Kidney (tissue), 13 donors: ENCODE measurements at regions not wholly inside any gene's neighbourhood (a gene's known extent, or its start where the extent isn't known, plus 50 kb on each side); places are given as distances from the start of the nearest gene placed in this dataset.

Source experiments
- DNase-seq, 5 donors: peaks; one replicate each; pipeline ENCODE4 v3.0.0-alpha.2; 2013 to 2020
- FAIRE-seq: peaks from 2 replicates; lab custom pipeline; 2012; peaks lifted over from hg19 to GRCh38; lab: Jason Lieb, UNC
- H3K27ac ChIP-seq, 2 donors: one replicate each; pipeline ENCODE4 v1.7.0; 2013; ENCODE audit warnings: low read depth in 2 of 2, low read length in 2 of 2, inconsistent platforms in 1 of 2
- H3K27me3 ChIP-seq: one replicate; pipeline ENCODE4 v1.7.1; 2013; ENCODE audit warnings: low read length, inconsistent platforms; ENCODE audit not compliant: control insufficient read depth, insufficient read depth
- H3K36me3 ChIP-seq, 3 donors: one replicate each; pipeline versions ENCODE4 v1.7.0 to v1.7.1; 2013; ENCODE audit warnings: low read length in 3 of 3, control low read depth in 1 of 3, inconsistent platforms in 1 of 3; ENCODE audit not compliant: insufficient read depth in 3 of 3, control insufficient read depth in 2 of 3
- H3K4me1 ChIP-seq, 3 donors: one replicate each; pipeline versions ENCODE4 v1.7.0 to v1.7.1; 2013; ENCODE audit warnings: low read length in 3 of 3, inconsistent platforms in 1 of 3, low read depth in 1 of 3; ENCODE audit not compliant: control insufficient read depth in 2 of 3, insufficient read depth in 2 of 3
- H3K4me3 ChIP-seq, 3 donors: one replicate each; pipeline versions ENCODE4 v1.7.0 to v1.8.1; 2013; ENCODE audit warnings: low read length in 3 of 3, control low read depth in 1 of 3, inconsistent platforms in 1 of 3
- H3K9ac ChIP-seq, 3 donors: one replicate each; pipeline versions ENCODE4 v1.7.0 to v1.7.1; 2013; ENCODE audit warnings: low read length in 3 of 3, control low read depth in 1 of 3, inconsistent platforms in 1 of 3
- H3K9me3 ChIP-seq, 3 donors: one replicate each; pipeline versions ENCODE4 v1.7.0 to v1.7.1; 2013; ENCODE audit warnings: low read length in 3 of 3, control low read depth in 1 of 3, inconsistent platforms in 1 of 3; ENCODE audit not compliant: control insufficient read depth in 2 of 3, insufficient read depth in 1 of 3
- intact Hi-C: fragments of 100-400 bp; cut with DNase I; formaldehyde crosslinking; loops from one replicate; pipeline ENCODE4 v1.11.1; 2022
- TF ChIP-seq, protein P1 (sequence below): IDR thresholded peaks from 3 replicates; pipeline ENCODE4 v1.5.1; 2012; ENCODE audit warnings: mild to moderate bottlenecking, moderate library complexity, borderline replicate concordance; ENCODE audit not compliant: insufficient read depth; ENCODE audit errors: extremely low read depth
- donor health status: control.
- donor health status: control.
- donor health status: control.
- donor health status: control.
- donor health status: control.
- donor health status: DM: yes; HTN: yes; CAD: no.
- donor health status: Normal renal cell carcinoma (clear cell type).

DNA sequence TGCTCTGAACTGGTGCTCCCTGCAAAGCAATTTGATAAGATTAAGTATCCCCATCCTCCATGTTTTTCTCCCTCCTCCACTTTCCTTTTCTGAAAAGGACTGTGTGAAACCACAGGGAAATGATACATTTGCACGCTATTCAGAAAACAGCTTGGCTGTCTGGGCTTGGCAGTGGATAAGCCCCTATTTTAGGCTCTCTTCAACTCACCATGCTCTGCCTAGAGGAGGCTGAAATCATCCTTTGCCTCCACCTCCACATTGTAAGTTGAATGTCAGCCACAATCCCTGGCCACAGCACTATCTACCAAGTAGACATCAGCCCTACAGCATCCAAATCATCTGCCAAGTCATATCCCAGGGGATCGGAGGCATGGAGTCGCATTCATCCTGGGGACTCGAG, 642.3 kb downstream of the RPS29 start:
- no peak for DNase-seq
- no peaks in the 10 kb centered on the region for H3K9me3 ChIP-seq
- intact Hi-C loops: no loop called here

DNA sequence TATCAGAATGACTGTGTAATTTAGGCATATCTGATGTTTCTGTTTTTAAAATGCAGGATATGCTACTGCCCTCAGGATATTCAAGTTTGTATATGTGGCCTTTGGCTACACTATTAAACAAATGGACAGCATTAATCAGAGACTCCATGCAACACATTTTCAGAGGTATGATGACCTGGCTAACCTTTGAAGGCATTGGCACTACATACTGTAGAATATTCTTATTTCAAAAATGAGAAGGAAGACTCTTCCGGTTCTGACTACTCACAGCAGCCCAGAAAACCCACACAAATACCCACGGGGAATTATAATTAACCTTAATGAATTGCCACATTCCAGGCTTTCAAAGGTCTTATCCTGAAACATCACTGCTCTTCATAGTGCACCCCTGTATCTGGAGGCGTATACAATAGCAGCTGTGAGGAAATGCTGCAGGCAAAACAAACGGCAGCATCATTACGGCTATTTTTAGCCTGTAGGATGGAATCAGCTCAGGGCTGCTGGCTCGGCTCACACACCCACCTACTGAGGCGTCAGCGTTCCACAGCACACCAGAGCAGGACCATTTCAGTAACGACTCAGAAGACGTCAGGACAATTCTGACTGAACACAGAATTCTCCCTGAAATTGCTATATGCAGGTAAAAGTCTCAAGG, 648.5 kb downstream of the RPS29 start:
- Histone ChIP-seq H3K4me1 (no peaks in the 10 kb centered on the region), H3K9me3 (no peaks in the 10 kb centered on the region), H3K4me3 (no peak overlapping the region), H3K27me3 (no peaks in the 10 kb centered on the region), H3K27ac (no peak overlapping the region), H3K36me3 (no peaks in the 10 kb centered on the region), H3K9ac (no peak overlapping the region)
- TF ChIP-seq, protein P1, sequence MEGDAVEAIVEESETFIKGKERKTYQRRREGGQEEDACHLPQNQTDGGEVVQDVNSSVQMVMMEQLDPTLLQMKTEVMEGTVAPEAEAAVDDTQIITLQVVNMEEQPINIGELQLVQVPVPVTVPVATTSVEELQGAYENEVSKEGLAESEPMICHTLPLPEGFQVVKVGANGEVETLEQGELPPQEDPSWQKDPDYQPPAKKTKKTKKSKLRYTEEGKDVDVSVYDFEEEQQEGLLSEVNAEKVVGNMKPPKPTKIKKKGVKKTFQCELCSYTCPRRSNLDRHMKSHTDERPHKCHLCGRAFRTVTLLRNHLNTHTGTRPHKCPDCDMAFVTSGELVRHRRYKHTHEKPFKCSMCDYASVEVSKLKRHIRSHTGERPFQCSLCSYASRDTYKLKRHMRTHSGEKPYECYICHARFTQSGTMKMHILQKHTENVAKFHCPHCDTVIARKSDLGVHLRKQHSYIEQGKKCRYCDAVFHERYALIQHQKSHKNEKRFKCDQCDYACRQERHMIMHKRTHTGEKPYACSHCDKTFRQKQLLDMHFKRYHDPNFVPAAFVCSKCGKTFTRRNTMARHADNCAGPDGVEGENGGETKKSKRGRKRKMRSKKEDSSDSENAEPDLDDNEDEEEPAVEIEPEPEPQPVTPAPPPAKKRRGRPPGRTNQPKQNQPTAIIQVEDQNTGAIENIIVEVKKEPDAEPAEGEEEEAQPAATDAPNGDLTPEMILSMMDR: no peak
- intact Hi-C loops: no loop called here
- DNase-seq (peak in 1 of 5 donors; percentile 10), FAIRE-seq (no peak)

More for the DNA sequence above, 642.3 kb downstream of the RPS29 start:
- H3K4me1 ChIP-seq: no peaks in the 10 kb centered on the region
- no peaks in the 10 kb centered on the region for H3K36me3 ChIP-seq
- H3K27me3 ChIP-seq: no peaks in the 10 kb centered on the region
- no peak overlapping the region for H3K4me3 ChIP-seq
- FAIRE-seq: no peak
- H3K27ac ChIP-seq: no peak overlapping the region
- TF ChIP-seq, protein P1: no peak
- no peak overlapping the region for H3K9ac ChIP-seq

DNA sequence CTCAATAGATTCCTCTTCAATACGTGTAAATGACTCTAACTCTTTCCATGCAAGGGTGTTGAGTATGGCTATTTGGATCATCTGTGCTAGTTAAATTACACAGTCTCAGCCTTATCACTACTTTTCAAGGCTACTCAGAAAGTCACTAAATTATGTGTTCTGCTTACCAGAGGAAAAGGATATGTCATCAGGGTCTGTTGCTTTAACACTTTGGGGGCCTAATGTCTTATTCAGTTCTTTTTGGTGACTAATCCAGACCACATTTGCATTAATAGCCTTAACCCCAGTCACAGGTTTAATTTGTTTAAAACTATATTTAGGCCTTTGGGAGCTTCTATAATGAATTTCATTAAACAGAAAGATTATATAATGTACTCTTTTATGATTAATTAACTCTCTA, 649.3 kb downstream of the RPS29 start:
- Histone ChIP-seq H3K4me3 (no peak overlapping the region), H3K27me3 (no peaks in the 10 kb centered on the region), H3K9ac (no peak overlapping the region), H3K9me3 (no peaks in the 10 kb centered on the region), H3K27ac (no peak overlapping the region), H3K36me3 (no peaks in the 10 kb centered on the region), H3K4me1 (no peaks in the 10 kb centered on the region)
- DNase-seq (no peak), FAIRE-seq (no peak)
- TF ChIP-seq, protein P1: no peak
- intact Hi-C loops: no loop called here

DNA sequence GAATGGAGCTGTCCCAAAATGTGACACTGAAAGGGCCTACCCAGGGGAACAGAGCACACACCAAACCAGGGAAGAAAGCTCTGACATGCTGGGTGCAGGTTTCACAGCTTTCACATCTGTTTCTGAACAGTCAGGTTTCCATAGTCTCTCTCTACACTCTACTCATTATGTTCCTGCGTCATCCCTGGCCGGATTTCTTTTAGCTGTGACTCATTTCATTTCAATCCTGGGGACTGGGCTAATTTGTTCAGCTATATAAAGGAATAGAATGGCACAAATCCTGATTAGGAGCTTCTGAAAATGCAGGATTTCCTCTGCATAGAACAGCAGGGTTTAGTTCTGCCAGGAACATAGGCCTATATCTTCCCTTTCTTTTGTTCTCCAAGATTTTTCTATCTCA, 649.8 kb downstream of the RPS29 start:
- Histone ChIP-seq H3K9ac (no peak overlapping the region), H3K36me3 (no peaks in the 10 kb centered on the region), H3K27me3 (no peaks in the 10 kb centered on the region), H3K4me1 (no peaks in the 10 kb centered on the region), H3K4me3 (no peak overlapping the region), H3K27ac (no peak overlapping the region), H3K9me3 (no peaks in the 10 kb centered on the region)
- intact Hi-C loops: no loop called here
- DNase-seq (no peak), FAIRE-seq (no peak)
- TF ChIP-seq, protein P1: no peak
